ENCODE measurements at regions not wholly inside any gene's neighbourhood (a gene's known extent, or its start where the extent isn't known, plus 50 kb on each side); places are given as distances from the start of the nearest gene placed in this dataset.

- no peak for DNase-seq
Observed at GRCh38 chr1:193730017-193730416, 543.6 kb upstream of the B3GALT2 start.

- DNase-seq: no peak
Observed at GRCh38 chr1:193729429-193729828, 543.0 kb upstream of the B3GALT2 start.

GRCh38 chr1:193727850-193728249 lies 541.4 kb upstream of the B3GALT2 start:
- DNase-seq: no peak

DNA sequence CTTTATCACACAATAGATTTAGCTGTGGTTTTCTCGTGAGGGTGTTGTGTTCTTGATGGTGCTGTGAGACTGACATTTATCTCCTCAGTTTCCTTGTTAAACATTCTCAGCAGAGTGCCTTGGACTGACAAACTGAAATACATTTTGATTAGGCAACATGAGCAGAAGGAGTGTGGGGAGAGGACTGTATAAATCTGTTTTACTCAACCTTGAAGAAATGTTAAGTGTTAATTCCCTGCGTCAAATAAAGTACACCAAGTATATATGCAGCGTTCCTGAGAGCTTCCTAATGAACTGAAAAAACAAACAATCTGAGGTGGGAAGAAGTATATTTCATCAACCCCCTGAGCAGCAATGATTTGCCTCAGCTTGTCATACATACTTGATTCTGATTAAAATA lies 540.3 kb upstream of the B3GALT2 start:
- DNase-seq: no peak

DNA sequence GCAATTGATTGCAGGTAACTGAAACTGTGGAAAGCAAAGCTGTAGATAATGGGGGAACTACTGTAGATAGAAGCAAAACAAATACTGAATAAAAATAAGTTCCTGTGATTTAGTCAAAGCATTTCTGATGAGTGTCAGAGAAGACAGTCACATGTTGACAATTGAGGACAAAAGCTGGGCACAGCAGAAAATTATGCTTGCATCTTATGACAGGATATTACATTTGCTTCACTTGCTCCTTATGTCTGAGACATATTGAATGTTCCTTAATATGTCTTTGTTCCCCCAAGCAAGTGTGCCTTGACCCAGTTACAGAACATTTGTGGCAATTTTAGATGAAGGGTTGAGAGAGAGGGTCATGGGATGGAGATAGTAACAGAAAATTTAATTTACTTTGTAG lies 526.0 kb upstream of the B3GALT2 start:
- no peak for DNase-seq

- no peak for DNase-seq
Observed at GRCh38 chr1:193709607-193710006, 523.2 kb upstream of the B3GALT2 start.

GRCh38 chr1:193707271-193708021 lies 521.0 kb upstream of the B3GALT2 start:
- no peak for DNase-seq

- no peak for DNase-seq
Observed at GRCh38 chr1:193706766-193707165, 520.4 kb upstream of the B3GALT2 start.

GRCh38 chr1:193705554-193705981 lies 519.2 kb upstream of the B3GALT2 start:
- no peak for DNase-seq

GRCh38 chr1:193703655-193704054 lies 517.2 kb upstream of the B3GALT2 start:
- no peak for DNase-seq

- DNase-seq: no peak
Observed at GRCh38 chr1:193703121-193703520, 516.7 kb upstream of the B3GALT2 start.

DNA sequence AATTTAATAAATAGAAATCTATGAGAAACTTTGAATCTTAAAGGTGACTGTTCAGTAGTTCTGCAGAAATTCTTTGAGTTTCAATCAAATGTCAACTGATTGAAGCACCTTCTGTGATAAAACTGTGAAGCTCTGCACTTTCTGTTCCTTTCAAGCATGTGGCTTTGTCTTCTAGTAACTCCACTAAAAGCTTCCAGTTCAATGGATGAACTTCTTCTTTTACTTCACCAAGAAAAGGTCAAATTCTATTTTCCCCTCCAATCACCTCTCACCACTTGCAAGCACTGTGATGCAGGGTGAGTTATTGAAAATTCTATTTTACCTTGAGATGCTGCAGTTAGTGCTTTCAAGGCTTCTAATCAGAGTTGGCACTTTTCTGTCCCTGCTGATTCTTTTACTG lies 515.3 kb upstream of the B3GALT2 start:
- DNase-seq: no peak

DNA sequence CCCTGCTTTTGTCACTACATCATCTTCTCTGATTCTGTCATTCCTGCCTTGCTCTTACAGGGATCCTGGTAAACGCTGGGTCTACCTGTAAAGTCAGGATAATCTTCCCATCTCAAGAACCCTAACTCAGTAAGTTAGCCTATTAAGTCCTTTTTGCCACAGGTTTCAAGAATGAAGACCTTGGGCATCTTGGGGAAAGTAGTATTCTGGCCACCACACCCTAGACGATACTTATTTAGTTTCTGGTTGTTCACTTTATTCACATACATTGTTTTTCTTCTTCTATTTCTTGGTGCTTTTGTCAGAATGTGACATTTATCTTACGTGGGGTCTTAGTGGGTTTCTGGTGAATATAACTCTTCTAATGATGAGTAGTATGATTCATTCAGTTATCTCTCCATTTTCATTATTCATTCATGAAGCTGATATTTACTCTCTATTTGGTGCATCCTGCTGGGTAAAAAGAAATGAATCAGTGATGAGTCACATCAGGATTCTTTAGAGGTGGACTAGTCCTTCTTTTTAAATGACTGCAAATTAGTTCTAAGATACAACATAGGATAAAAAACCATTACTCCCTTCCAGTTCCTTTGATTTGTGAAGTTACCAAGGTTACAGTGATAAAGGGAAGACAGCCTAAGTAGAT lies 514.4 kb upstream of the B3GALT2 start:
- DNase-seq: no peak

DNA sequence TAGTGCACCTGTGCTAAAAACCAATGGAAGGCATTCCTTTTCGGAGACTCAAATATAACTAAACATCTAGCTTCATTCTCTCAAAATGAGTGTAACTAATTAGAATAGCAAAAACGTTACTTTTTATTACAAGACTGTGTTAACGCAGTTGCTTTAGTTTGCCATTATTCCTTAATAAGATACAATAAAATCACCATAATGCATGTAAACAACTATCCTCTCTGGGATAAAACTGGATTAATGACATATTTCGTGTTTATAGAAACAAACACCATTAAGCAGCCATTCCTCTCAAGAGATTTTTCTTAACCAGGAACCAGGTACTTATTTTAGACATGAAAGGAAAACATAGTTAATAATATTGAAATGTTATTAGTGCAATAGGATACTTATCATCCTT lies 512.8 kb upstream of the B3GALT2 start:
- no peak for DNase-seq

DNA sequence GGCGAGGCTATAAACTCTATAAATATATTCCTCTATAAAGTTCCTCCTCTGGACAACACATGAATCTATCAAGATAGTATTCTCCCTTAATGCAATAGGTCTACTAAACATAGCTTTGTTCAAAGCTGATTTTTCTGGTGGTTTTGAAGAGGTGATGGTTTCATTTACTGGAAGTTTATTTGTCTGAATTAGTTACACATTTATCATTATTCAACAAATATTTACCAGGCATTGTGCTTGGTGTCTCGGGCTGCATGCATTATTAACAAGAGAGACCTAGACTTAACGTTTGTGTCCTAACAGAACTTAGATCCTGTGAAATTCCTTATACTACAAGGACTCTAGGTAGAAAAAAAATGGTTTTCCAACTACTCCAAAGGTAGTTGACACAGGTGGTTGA lies 511.4 kb upstream of the B3GALT2 start:
- DNase-seq: no peak

DNA sequence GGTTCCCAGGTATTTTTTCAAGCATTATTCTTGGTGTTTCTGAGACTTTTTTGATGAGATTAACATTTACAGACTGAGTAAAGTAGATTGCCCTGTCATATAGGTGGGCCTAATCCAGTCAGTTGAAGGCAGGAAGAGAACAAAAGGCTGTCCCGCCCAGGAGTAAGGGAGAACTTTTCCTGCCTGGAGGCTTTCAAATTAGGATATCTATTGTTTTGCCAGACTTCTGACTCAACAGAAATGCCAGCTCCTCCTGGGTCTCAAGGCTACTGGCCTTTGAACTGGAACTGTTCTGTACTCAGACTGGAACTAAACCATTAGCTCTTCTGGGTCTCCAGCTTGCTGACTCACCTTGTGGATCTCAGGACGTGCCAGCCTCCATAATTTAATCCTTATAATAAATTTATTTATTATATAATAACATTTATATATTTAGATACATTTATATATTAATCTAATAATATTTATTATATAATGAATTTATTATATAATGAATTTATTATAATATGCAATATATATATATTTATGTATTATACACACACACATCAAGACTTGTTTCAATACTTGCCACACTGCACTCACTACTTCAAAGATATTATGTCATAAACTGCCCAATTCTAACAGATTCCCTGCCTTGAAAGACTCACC lies 510.8 kb upstream of the B3GALT2 start:
- no peak for DNase-seq

- no peak for DNase-seq
Observed at GRCh38 chr1:193694741-193695140, 508.3 kb upstream of the B3GALT2 start.

DNA sequence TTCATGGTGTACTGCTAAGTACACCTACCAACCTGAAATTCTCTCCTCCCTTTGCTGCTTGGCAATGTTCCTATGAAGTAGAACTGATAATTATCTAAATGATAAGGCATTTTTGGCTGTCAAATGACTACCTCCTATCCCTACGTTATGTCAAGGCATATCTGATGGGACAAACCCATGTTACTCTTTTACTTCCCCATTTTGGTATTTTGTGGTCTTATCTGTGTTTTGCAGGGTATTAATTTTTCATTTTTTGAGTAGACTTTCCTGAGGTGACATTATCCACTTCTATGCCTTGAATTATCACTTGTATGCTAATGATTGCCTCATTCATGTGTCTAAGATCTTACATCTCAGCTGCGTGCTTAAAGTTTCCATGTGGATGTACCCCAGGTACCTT lies 499.6 kb upstream of the B3GALT2 start:
- DNase-seq: no peak

GRCh38 chr1:193681422-193681821 lies 495.0 kb upstream of the B3GALT2 start:
- no peak for DNase-seq

- no peak for DNase-seq
Observed at GRCh38 chr1:193680924-193681316, 494.5 kb upstream of the B3GALT2 start.

- DNase-seq: no peak
Observed at GRCh38 chr1:193680247-193680923, 494.0 kb upstream of the B3GALT2 start.

DNA sequence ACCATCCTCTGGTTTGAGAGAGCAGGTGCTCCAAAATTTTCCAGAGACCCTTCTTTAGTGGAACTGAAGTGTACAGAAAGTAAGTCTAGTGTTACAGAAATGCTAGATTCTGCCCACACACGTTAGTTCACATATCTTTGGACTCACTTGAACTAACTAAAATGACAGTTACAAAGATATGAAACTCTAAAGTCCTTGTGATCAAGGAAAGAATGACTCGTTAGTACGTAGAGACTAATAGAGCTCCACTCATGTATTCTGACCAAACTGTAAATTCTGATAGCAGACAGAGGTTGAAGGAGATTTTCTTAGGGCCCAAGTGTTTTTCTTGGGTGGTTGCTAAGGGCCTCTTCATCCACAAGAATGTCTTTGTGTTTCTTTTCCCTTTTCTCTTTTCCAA lies 491.5 kb upstream of the B3GALT2 start:
- no peak for DNase-seq

DNA sequence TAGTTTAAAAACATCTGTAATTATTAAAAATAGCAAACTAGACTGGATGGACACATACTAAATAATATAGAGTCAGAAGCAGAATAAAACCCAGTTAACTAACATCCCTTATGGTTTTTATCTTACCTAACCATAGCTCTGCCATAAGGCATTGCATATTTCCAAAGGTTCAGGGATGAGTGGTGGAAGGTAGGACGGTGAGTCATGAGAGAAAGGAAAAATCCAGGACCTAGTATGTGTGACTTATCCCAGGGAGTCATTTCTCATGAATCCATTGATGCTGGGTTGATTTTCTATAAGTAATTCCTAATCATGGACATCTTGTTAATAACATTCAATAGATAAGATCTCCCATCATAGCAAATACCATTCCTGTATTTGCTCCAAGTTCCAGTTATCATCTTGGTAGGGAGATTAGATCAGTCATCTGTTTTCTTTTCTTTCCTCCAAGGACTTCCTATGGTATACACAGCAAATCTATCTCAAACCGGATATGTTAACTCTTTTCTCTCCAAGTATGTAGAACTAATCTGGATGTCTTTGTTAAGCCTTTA lies 490.7 kb upstream of the B3GALT2 start:
- no peak for DNase-seq

Data from AML-193 (cell line).